Aorta (tissue), 5 donors: ENCODE measurements at regions not wholly inside any gene's neighbourhood (a gene's known extent, or its start where the extent isn't known, plus 50 kb on each side); places are given as distances from the start of the nearest gene placed in this dataset.

Source experiments
- ATAC-seq: fragments of 200-7000 bp; cut with Tn5 transposase; one replicate; pipeline ENCODE4 v1.9.1; 2022; ENCODE audit warnings: moderate library complexity; ENCODE audit not compliant: low FRiP score
- DNase-seq, 2 donors: peaks; one replicate each; pipeline ENCODE4 v3.0.0-alpha.2; 2020
- H3K27ac ChIP-seq, 2 donors: one replicate each; pipeline ENCODE4 v1.5.1; 2013; ENCODE audit warnings: low read length in 2 of 2, mild to moderate bottlenecking in 2 of 2, moderate library complexity in 2 of 2, control low read depth in 1 of 2, inconsistent platforms in 1 of 2, low read depth in 1 of 2
- H3K27me3 ChIP-seq, 2 donors: one replicate each; pipeline ENCODE4 v1.6.1; 2013; ENCODE audit warnings: control low read depth in 1 of 2, low read length in 1 of 2, mild to moderate bottlenecking in 1 of 2, moderate library complexity in 1 of 2; ENCODE audit not compliant: insufficient read depth in 2 of 2, control insufficient read depth in 1 of 2
- H3K36me3 ChIP-seq, 2 donors: one replicate each; pipeline ENCODE4 v1.6.1; 2013; ENCODE audit warnings: control low read depth in 1 of 2, low read length in 1 of 2, mild to moderate bottlenecking in 1 of 2; ENCODE audit not compliant: insufficient read depth in 2 of 2, control insufficient read depth in 1 of 2
- H3K4me1 ChIP-seq, 2 donors: one replicate each; pipeline ENCODE4 v1.6.1; 2013; ENCODE audit warnings: low read length in 2 of 2, control low read depth in 1 of 2, mild to moderate bottlenecking in 1 of 2, moderate library complexity in 1 of 2; ENCODE audit not compliant: insufficient read depth in 2 of 2, control insufficient read depth in 1 of 2
- H3K4me3 ChIP-seq, 2 donors: one replicate each; pipeline ENCODE4 v1.5.1; 2013; ENCODE audit warnings: low read length in 2 of 2, control low read depth in 1 of 2, mild to moderate bottlenecking in 1 of 2
- H3K9me3 ChIP-seq: one replicate; pipeline ENCODE4 v1.6.1; 2013; ENCODE audit warnings: mild to moderate bottlenecking, low read length; ENCODE audit not compliant: control insufficient read depth
- WGBS, 2 donors: extraction: QIAGEN DNeasy Blood & Tissue Kit; methylation state at CpG; one replicate each; pipeline ENCODE4 v1.1.7; 2013; 5-methylcytosine and 5-hydroxymethylcytosine counted together
- intact Hi-C, 2 donors: fragments of 100-400 bp; cut with DNase I; formaldehyde crosslinking; loops; one replicate each; pipeline versions ENCODE4 v1.14.2 to v1.15.0; 2022
- donor health status: healthy with polysubstance abuse.
- donor health status: Bipolar disorder and iron deficiency.
- donor health status: DM: no; HTN: no; CAD: no.
- donor health status: DM: no; HTN: no; CAD: no.
- donor health status: DM: yes; HTN: yes; CAD: no.

DNA sequence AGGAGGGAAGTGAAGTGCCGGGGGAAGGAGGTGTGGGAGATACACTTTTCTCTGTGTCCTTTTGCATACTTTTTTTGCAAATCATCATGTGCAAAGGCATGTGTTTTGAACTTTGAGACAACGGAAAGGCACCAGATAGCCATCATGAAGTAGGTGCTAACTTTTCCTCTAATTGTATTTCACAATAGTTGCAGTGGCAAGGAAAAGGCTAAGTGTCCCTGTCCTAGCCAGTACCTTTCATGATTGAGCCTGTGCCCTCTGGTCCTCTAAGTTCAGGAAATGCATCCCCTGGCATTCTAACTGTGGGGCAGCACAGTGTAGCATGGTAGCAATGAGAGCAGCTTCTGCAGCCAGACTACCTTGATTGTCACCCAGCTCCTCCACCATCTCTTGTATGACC is 186.2 kb downstream of the ADSS2 start:
- intact Hi-C loops = loop anchor here in 1 of 2 donors (10.0 kb wide), 1 partner anchor 331 kb away; no protein-coding TSS in a partner anchor
- Histone ChIP-seq H3K9me3 (no peaks in the 10 kb centered on the region), H3K4me1 (no peaks in the 10 kb centered on the region), H3K4me3 (no peak overlapping the region), H3K27ac (no peak overlapping the region), H3K36me3 (no peaks in the 10 kb centered on the region), H3K27me3 (no peaks in the 10 kb centered on the region)
- DNase-seq = no peak
- WGBS, 2 donors = 97 to 98% methylated on average over 2 of the region's 2 CpGs
- no peak for ATAC-seq

DNA sequence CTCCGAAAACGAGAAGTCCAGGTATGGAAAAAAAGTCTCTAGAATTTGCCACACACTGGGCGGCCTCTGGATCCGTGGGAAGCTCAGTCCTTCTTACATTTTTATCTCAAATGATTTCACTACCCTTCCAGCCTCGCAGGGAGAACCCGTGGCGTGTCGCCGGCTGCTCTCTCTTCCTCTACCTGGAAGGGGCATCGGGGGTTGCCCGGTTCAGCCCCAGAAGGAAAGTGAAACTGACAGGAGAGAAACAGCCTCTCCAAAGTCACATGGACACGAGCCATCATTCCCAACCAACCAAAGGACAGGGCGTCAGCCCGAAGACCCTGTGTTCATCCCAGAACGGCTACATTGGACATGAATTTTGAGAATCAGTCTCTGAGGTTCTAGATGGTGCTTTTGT is 182.5 kb downstream of the ADSS2 start:
- ATAC-seq (no peak), DNase-seq (no peak)
- intact Hi-C loops = loop anchor here in 1 of 2 donors (10.0 kb wide), 1 partner anchor 334 kb away; no protein-coding TSS in a partner anchor
- Histone ChIP-seq H3K4me3 (no peak overlapping the region), H3K4me1 (no peaks in the 10 kb centered on the region), H3K27me3 (no peaks in the 10 kb centered on the region), H3K9me3 (no peaks in the 10 kb centered on the region), H3K36me3 (no peaks in the 10 kb centered on the region), H3K27ac (no peak overlapping the region)
- WGBS, 2 donors = 91 to 93% methylated on average over 15 of the region's 15 CpGs

DNA sequence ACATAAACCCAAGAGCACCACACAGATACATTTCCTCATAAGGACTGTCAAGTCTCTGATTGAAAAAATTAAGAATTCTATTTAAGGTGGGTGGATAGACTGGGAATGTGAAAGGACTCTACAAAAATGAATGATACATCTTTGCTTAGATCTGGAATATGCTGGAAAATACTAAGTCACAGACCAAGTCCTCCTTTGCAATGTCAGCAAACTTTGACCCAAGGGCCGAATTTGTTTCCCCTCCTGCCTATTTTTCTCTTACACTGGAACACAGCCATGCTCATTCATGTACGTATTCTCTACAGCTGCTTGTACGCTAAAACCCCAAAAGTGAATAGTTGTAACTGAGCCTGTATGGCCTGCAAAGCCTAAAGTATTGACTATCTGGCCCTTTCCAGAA is 180.7 kb downstream of the ADSS2 start:
- DNase-seq (no peak), ATAC-seq (no peak)
- Histone ChIP-seq H3K4me3 (no peak overlapping the region), H3K36me3 (no peaks in the 10 kb centered on the region), H3K9me3 (no peaks in the 10 kb centered on the region), H3K27me3 (no peaks in the 10 kb centered on the region), H3K27ac (no peak overlapping the region), H3K4me1 (no peaks in the 10 kb centered on the region)
- intact Hi-C loops = loop anchor here (5.0 to 10.0 kb wide), 3 partner anchors 214 to 526 kb away; no protein-coding TSS in a partner anchor
- 97 to 99% methylated on average over 3 of the region's 3 CpGs for WGBS, 2 donors

DNA sequence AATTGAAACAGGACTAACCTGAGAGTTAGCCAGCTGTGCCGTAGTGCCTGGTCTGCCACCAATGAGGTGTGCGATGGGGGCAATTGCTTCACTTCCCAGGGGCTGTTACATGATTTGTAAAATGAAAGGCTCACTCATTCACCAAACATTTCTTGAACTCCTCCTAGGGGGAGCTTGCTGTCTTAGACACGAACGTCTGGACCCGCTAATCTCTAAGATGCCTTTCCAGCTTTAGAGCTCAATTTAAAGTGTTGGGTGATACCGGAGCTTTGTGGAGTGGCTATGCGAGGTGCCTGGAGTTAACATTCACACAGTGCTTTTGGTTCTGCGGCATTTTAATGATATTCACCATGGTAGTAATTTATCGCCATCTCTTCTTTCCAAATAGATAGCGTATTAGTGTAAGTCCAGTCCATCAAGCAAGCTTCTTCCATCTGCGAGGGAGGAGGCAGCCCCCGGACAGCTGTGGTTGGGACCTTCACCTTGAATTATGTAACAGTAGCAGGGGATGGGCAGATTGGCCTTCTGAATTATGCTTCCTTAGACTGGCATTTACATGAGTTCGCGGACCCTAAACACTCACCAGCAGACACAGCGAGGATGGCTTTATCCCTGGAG is 179.9 kb downstream of the ADSS2 start:
- intact Hi-C loops = loop anchor here (2.0 to 10.0 kb wide), 4 partner anchors 214 to 927 kb away; no protein-coding TSS in a partner anchor
- H3K36me3 ChIP-seq = no peaks in the 10 kb centered on the region
- H3K27me3 ChIP-seq = no peaks in the 10 kb centered on the region
- no peak overlapping the region for H3K4me3 ChIP-seq
- 96 to 98% methylated on average over 15 of the region's 15 CpGs for WGBS, 2 donors
- no peaks in the 10 kb centered on the region for H3K4me1 ChIP-seq
- no peaks in the 10 kb centered on the region for H3K9me3 ChIP-seq
- no peak for ATAC-seq
- no peak for DNase-seq
- H3K27ac ChIP-seq = no peak overlapping the region

DNA sequence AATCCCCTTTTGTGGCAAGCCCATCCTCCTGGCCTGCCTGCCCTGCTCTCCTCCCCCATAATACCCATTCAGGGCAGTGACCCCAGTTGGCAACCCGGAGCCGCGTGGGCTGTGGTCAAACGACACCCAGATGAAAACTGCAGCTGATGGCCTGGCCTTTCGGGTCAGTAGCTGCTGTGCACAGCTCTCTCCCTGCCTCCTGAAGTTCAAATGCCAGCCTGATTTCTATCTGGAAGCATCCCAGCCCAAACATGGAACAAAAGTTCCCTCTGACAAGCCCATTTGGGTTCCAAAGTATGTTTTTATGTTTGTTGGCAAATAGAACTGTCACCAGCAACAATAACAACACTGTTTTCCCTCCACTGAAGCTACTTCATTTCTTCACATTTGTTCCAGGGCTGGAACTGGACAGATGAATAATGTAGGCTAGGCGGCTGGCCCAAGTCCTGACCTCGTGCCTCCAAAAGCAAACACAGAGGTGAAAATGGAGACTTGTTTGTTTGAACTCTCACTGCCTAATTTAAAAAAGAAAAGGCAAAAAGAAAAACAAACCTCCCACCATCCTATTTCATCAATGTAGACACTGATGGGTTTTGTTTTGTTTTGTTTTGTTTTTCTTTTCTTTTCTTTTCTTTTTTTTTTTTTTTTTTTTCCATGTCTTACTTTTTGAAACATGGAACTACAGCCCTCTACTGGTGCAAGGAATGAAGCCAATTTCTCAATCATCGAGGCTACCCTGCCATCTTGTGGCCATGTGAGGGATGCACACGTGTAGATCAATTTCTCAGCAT is 179.0 kb downstream of the ADSS2 start:
- Histone ChIP-seq H3K9me3 (no peaks in the 10 kb centered on the region), H3K27me3 (no peaks in the 10 kb centered on the region), H3K27ac (peak overlapping the region in 1 of 2 donors; percentile 37), H3K4me1 (no peaks in the 10 kb centered on the region), H3K36me3 (no peaks in the 10 kb centered on the region), H3K4me3 (no peak overlapping the region)
- ATAC-seq (peak; percentile 95), DNase-seq (peak in 1 of 2 donors; percentile 62)
- intact Hi-C loops = loop anchor here (2.0 to 10.0 kb wide), 4 partner anchors 215 to 928 kb away; no protein-coding TSS in a partner anchor
- 19 to 26% methylated on average over 9 of the region's 9 CpGs for WGBS, 2 donors

DNA sequence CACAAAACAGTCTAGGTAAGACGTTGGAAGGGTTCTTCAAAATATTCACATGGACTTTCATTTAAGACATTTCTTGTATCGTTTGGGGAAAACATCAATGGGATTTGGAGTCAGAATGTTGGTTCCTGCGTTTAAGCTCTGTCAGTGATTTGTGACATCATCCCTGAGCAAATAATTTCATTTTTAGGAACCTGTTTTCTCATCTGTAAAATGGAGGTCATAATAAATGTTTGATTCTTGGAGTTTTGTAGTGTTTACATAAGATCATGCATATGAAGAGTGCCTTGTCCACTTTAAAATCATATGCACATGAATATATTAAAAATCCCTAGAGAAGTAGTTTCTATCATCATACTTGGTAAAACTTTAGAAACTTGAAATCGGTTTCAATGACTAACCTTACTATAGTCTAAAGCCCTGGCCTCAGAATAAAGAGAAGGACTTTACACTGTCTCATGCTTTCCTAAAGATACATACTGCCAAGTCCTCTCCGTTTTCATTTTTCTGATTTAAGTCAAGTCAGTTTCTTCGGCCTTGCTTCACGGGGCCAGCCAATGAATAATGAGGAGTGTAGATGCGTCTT is 178.4 kb downstream of the ADSS2 start:
- DNase-seq = no peak
- no peak overlapping the region for H3K4me3 ChIP-seq
- ATAC-seq = no peak
- 36 to 38% methylated on average over 8 of the region's 8 CpGs for WGBS, 2 donors
- H3K27me3 ChIP-seq = no peaks in the 10 kb centered on the region
- H3K36me3 ChIP-seq = no peaks in the 10 kb centered on the region
- intact Hi-C loops = loop anchor here (2.0 to 10.0 kb wide), 4 partner anchors 216 to 929 kb away; no protein-coding TSS in a partner anchor
- no peak overlapping the region for H3K27ac ChIP-seq
- no peaks in the 10 kb centered on the region for H3K4me1 ChIP-seq
- no peaks in the 10 kb centered on the region for H3K9me3 ChIP-seq

DNA sequence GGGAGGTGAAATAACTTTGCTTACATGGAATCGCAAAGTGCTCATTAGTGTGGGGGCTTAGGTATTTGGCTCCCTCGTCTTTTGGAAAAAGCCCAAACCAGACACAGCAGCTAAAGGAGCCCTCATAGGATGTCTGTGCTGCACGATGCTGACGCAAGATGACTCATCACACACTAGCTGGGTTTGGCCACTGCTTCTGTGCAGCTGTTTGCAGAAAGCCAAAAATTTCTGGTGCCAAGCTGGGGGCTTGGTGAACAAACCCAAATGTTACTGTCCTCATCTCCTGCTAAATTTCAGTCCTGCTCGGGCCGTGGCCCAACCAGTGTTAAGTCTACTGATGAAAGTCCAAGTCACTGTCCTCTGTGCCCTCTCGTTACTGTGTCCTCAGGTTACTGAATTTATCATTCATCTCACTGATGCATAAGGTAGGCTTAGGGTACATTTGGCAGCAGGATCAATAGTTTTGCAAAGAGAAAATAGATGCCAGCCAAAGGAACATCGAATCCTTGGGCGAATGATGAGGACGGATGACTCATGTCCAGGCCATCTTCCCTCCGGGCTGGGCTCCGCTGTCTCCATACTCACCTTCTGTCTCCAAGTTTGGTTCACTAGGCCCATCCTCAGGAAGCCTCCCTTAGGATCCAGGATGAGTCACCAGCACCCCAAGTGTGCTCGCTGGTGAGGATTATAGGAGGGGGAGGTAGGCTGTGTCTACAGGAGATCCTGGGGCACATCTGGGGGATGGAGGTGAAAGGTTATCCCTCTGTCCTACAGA is 177.7 kb downstream of the ADSS2 start:
- DNase-seq (peak; percentile 76 to 80), ATAC-seq (peak; percentile 74)
- no peaks in the 10 kb centered on the region for H3K36me3 ChIP-seq
- no peaks in the 10 kb centered on the region for H3K4me1 ChIP-seq
- no peaks in the 10 kb centered on the region for H3K9me3 ChIP-seq
- H3K27me3 ChIP-seq = no peaks in the 10 kb centered on the region
- 56 to 57% methylated on average over 13 of the region's 13 CpGs for WGBS, 2 donors
- H3K4me3 ChIP-seq = no peak overlapping the region
- intact Hi-C loops = loop anchor here (2.0 to 10.0 kb wide), 4 partner anchors 217 to 929 kb away; no protein-coding TSS in a partner anchor
- no peak overlapping the region for H3K27ac ChIP-seq

DNA sequence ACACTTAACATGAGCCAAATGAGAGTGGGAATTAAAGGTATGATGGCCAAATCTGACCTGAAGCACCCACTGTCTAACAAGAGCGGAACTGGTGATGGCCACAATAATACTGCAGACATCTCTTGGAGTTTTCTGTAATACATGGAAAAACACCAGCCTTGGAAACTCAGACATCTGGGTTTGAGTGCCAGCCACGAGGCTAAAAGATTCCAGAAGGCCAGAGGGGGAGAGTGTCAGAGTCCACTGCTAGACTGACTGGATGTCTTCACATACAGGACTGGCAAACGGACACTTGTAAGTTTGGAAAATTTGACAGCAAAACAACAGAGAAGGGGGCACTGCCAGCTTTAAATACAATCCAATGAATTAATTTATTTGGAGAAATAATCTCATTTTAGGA is 175.1 kb downstream of the ADSS2 start:
- Histone ChIP-seq H3K36me3 (no peaks in the 10 kb centered on the region), H3K4me1 (no peaks in the 10 kb centered on the region), H3K27ac (no peak overlapping the region), H3K27me3 (no peaks in the 10 kb centered on the region), H3K4me3 (no peak overlapping the region), H3K9me3 (no peaks in the 10 kb centered on the region)
- ATAC-seq = no peak
- WGBS, 2 donors = 30% methylated on average over 3 of the region's 3 CpGs
- no peak for DNase-seq
- intact Hi-C loops = loop anchor here in 1 of 2 donors (10.0 kb wide), 1 partner anchor 532 kb away; no protein-coding TSS in a partner anchor
